ENCODE measurements at regions not wholly inside any gene's neighbourhood (a gene's known extent, or its start where the extent isn't known, plus 50 kb on each side); places are given as distances from the start of the nearest gene placed in this dataset.

DNA sequence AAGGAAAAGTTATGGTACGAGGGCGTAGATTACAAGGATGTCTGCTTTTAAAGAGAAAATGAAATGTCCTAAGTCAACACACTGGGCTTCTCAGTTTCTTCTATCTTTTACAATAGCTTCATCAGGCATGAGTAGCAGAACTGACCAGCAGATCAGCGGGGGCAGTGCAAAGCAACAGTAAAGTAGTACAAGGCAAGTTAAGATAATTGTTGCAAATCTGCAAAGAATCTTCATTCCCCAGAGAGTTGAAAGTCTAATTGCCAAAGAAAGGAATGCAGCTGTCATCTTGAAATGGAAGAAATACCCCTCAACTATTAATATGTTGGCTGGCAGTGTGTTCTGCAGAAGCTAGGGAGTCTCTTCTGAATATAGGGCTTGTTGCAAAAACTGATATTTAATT lies 60.2 kb upstream of the SLC39A10 start:
- Histone ChIP-seq H3K9ac (ENCODE audit: control insufficient read depth, insufficient read depth, low read length) (no peak overlapping the region), H4K20me1 (ENCODE audit: control insufficient read depth, insufficient read depth) (no peaks in the 10 kb centered on the region), H3K27me3 (replicated peaks in 1 of 2; ENCODE audit: control insufficient read depth in 2 of 2, insufficient read depth in 2 of 2, low read length in 1 of 2) (no peaks in the 10 kb centered on the region), H3K79me2 (ENCODE audit: control insufficient read depth, insufficient read depth, low read length) (no peaks in the 10 kb centered on the region), H3K36me3 (ENCODE audit: control insufficient read depth in 2 of 2, insufficient read depth in 2 of 2, low read length in 1 of 2) (no peaks in the 10 kb centered on the region), H2AFZ (ENCODE audit: control insufficient read depth, low read depth, low read length) (no peak overlapping the region), H3K4me1 (ENCODE audit: control insufficient read depth, insufficient read depth, low read length) (no peaks in the 10 kb centered on the region), H3K4me2 (ENCODE audit: control insufficient read depth, insufficient read depth) (no peak overlapping the region), H3K9me3 (replicated peaks; ENCODE audit: control insufficient read depth, insufficient read depth, low read length) (no peaks in the 10 kb centered on the region), H3K4me3 (no peak overlapping the region), H3K27ac (ENCODE audit: control insufficient read depth, insufficient read depth) (no peak overlapping the region)
- DNase-seq (ENCODE audit: low read depth, low spot score) = no peak
- no peak for FAIRE-seq
- SMC1A ChIA-PET (ENCODE audit: uncharacterized antibody, unreplicated experiment) = interaction anchor here (0.6 to 1.2 kb wide), 3 partner anchors 12 to 53 kb away, joined by 3 read pairs; no protein-coding TSS in a partner anchor
- in situ Hi-C loops (cut with MboI) = no loop called here
- ATAC-seq = no peak
- POLR2A ChIA-PET = no interaction called here
- BruUV-seq (replicated peaks) = no TSS peak
- CTCF ChIA-PET = interaction anchor here (0.8 to 2.0 kb wide), 2 partner anchors 21 to 470 kb away, joined by 4 to 6 read pairs; no protein-coding TSS in a partner anchor
- TF ChIP-seq HDAC2 (IDR thresholded peaks at IDR 0.05) = no peak
- RAD21 ChIA-PET (ENCODE audit: unreplicated experiment) = interaction anchor here (1.4 kb wide), 1 partner anchor 20 kb away, joined by 5 read pairs; no protein-coding TSS in a partner anchor
- intact Hi-C loops (cut with micrococcal nuclease; ENCODE audit: unreplicated experiment) = no loop called here
- WGBS (ENCODE audit: insufficient coverage, insufficient replicate concordance, low lambda C conversion rate, missing lambda C conversion rate) = 90% methylated on average over 3 of the region's 3 CpGs

DNA sequence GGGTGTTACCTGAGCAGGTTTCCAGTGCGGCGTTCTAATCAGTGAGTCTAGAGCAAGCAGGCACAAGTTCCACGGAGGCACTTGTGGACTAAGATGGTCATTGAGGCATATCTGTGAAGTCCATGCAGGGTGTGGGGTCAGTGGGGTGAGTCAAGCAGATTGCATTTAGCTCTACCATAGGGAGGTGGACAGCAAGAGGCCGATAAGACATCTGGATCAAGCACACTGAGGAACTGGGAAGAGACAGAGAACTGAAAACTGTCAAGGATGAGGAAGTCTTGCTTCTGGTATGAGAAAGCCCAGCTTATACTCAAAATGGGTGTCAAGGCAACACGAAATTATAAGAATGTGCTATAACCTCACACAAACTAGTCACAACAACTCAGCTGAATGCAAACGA lies 61.2 kb upstream of the SLC39A10 start:
- H3K4me2 ChIP-seq (ENCODE audit: control insufficient read depth, insufficient read depth) = no peak overlapping the region
- SMC1A ChIA-PET (ENCODE audit: uncharacterized antibody, unreplicated experiment) = interaction anchor here (2.2 kb wide), 1 partner anchor 10 kb away, joined by 8 read pairs; no protein-coding TSS in a partner anchor
- TF ChIP-seq HDGF (IDR thresholded peaks at IDR 0.05) (no peak), HCFC1 (IDR thresholded peaks at IDR 0.05; ENCODE audit: low read length) (no peak), SPI1 (IDR thresholded peaks at IDR 0.05; ENCODE audit: borderline replicate concordance, insufficient read depth, low read depth, low read length) (peak; percentile 73; the same call in 1 of the 2 replicates), ZNF384 (IDR thresholded peaks at IDR 0.05; ENCODE audit: borderline replicate concordance, low read depth, low read length) (no peak), ZBED1 (IDR thresholded peaks at IDR 0.05; ENCODE audit: borderline replicate concordance) (no peak)

More for the DNA sequence above, 61.2 kb upstream of the SLC39A10 start:
- Histone ChIP-seq H4K20me1 (ENCODE audit: control insufficient read depth, insufficient read depth) (no peaks in the 10 kb centered on the region), H3K9me3 (replicated peaks; ENCODE audit: control insufficient read depth, insufficient read depth, low read length) (no peaks in the 10 kb centered on the region), H3K27ac (ENCODE audit: control insufficient read depth, insufficient read depth) (no peak overlapping the region), H3K36me3 (ENCODE audit: control insufficient read depth in 2 of 2, insufficient read depth in 2 of 2, low read length in 1 of 2) (no peaks in the 10 kb centered on the region), H3K4me3 (no peak overlapping the region), H3K27me3 (replicated peaks in 1 of 2; ENCODE audit: control insufficient read depth in 2 of 2, insufficient read depth in 2 of 2, low read length in 1 of 2) (no peaks in the 10 kb centered on the region), H3K79me2 (ENCODE audit: control insufficient read depth, insufficient read depth, low read length) (no peaks in the 10 kb centered on the region), H3K4me1 (ENCODE audit: control insufficient read depth, insufficient read depth, low read length) (no peaks in the 10 kb centered on the region), H2AFZ (ENCODE audit: control insufficient read depth, low read depth, low read length) (no peak overlapping the region), H3K9ac (ENCODE audit: control insufficient read depth, insufficient read depth, low read length) (no peak overlapping the region)
- WGBS (ENCODE audit: insufficient coverage, insufficient replicate concordance, low lambda C conversion rate, missing lambda C conversion rate) = 42% methylated on average over 6 of the region's 6 CpGs
- in situ Hi-C loops (cut with MboI) = no loop called here
- intact Hi-C loops (cut with micrococcal nuclease; ENCODE audit: unreplicated experiment) = no loop called here
- no peak for DNase-seq (ENCODE audit: low read depth, low spot score)
- no peak for FAIRE-seq
- ChIA-PET POLR2A (no interaction called here), RAD21 (ENCODE audit: unreplicated experiment) (no interaction called here), CTCF (interaction anchor here (1.1 to 1.4 kb wide), 3 partner anchors 61 to 472 kb away, joined by 3 to 4 read pairs (median 3); partner anchors contain the start of gene SLC39A10)
- BruUV-seq (replicated peaks) = no TSS peak
- peak; percentile 27; the same call in 2 of the 3 replicates for ATAC-seq

All from GM12878 (cell line).